Fibroblast of lung (primary cell): ENCODE measurements at regions not wholly inside any gene's neighbourhood (a gene's known extent, or its start where the extent isn't known, plus 50 kb on each side); places are given as distances from the start of the nearest gene placed in this dataset.
A peak's percentile ranks its signal among the peaks of the same experiment; 100 is the strongest.

Experiments
- DNase-seq, 2 donors: peaks; one replicate each; pipeline versions ENCODE4 v3.0.0 to v3.0.0-alpha.2; 2010; ENCODE audit warnings: low read depth in 2 of 2
- H2AFZ ChIP-seq: 2 replicates; pipeline ENCODE4 v1.5.1; 2012; ENCODE audit warnings: low read length, control low read depth, inconsistent platforms
- H3K27ac ChIP-seq: 2 replicates; pipeline ENCODE4 v1.5.1; 2011; ENCODE audit warnings: low read length, control low read depth; ENCODE audit not compliant: insufficient read depth
- H3K27me3 ChIP-seq: 2 replicates; pipeline ENCODE4 v1.5.1; 2011; ENCODE audit warnings: mild to moderate bottlenecking, low read length; ENCODE audit not compliant: control insufficient read depth, insufficient read depth
- H3K36me3 ChIP-seq: 2 replicates; pipeline ENCODE4 v1.5.1; 2011; ENCODE audit warnings: low read length; ENCODE audit not compliant: control insufficient read depth, insufficient read depth
- H3K4me1 ChIP-seq: 2 replicates; pipeline ENCODE4 v1.5.1; 2011; ENCODE audit warnings: low read length; ENCODE audit not compliant: control insufficient read depth, insufficient read depth; ENCODE audit errors: extremely low read depth
- H3K4me2 ChIP-seq: 2 replicates; pipeline ENCODE4 v1.5.1; 2011; ENCODE audit warnings: low read length, control low read depth; ENCODE audit not compliant: insufficient read depth; ENCODE audit errors: extremely low read depth
- H3K4me3 ChIP-seq, 4 experiments: fragments of 200-600 bp in 1 of 4; sonication (generic) in 1 of 4; replicated peaks in 1 of 4; 2 replicates each; pipeline ENCODE4 v1.5.1; 2011 to 2016; ENCODE audit warnings: low read length in 4 of 4, low read depth in 3 of 4, mild to moderate bottlenecking in 3 of 4, control low read depth in 2 of 4, inconsistent platforms in 1 of 4, mixed read lengths in 1 of 4; ENCODE audit not compliant: insufficient read depth in 1 of 4; ENCODE audit errors: control extremely low read depth in 1 of 4
- H3K79me2 ChIP-seq: 2 replicates; pipeline ENCODE4 v1.5.1; 2012; ENCODE audit warnings: mild to moderate bottlenecking, low read length, inconsistent platforms; ENCODE audit not compliant: control insufficient read depth, insufficient read depth
- H3K9ac ChIP-seq: 2 replicates; pipeline ENCODE4 v1.5.1; 2011; ENCODE audit warnings: mild to moderate bottlenecking, low read length, control low read depth; ENCODE audit not compliant: insufficient read depth
- H3K9me3 ChIP-seq: 2 replicates; pipeline ENCODE4 v1.5.1; 2012; ENCODE audit warnings: low read depth, low read length; ENCODE audit not compliant: control insufficient read depth, insufficient read depth
- H4K20me1 ChIP-seq: 2 replicates; pipeline ENCODE4 v1.5.1; 2011; ENCODE audit warnings: low read length; ENCODE audit not compliant: control insufficient read depth, insufficient read depth; ENCODE audit errors: extremely low read depth
- EZH2 ChIP-seq: IDR thresholded peaks from 2 replicates; pipeline ENCODE4 v1.5.1; 2012; ENCODE audit warnings: low read length, control low read depth, mild to moderate bottlenecking; ENCODE audit errors: missing control alignments
- TF ChIP-seq, protein P1 (sequence below), 2 donors: IDR thresholded peaks in 1 of 2; conservative IDR thresholded peaks in 1 of 2; 1 replicate in 1 of 2; 2 replicates in 1 of 2; pipeline ENCODE4 v1.5.1; 2011 to 2012; ENCODE audit warnings: low read length in 2 of 2, control low read depth in 1 of 2, inconsistent platforms in 1 of 2, low read depth in 1 of 2, mild to moderate bottlenecking in 1 of 2

DNA sequence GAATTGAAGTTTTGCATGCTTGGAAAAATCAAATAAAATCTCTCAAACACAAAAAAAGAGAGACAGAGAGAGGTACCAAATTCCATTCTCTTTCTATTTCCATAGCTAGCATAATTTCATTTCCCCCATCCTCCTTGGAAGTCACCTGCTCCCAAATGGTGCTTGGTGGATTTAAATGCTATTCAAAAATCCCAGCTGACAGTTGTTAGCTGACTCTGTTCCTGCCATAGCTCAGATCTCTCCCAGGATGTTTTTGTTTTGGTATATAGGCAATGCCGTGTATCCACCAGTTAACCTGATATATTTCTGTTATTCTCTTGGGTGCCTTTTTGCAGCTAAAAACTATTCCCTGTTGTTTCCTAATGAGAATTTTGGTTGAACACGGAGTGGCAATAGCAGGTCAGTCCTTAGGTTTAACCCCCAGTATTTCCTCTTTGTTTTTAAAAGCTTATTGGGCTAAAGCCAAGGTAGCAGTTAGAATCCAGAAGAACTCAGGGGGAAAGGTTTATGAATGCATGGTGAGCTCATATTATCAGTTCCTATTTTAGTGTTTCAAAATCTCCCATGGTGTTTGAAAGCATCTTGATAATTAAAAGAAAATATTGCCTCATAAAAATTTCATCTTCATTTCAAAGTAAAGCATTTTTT lies 240.0 kb upstream of the GBE1 start:
- Histone ChIP-seq H3K4me2 (no peak overlapping the region), H3K27me3 (no peaks in the 10 kb centered on the region), H3K36me3 (no peaks in the 10 kb centered on the region), H3K79me2 (no peaks in the 10 kb centered on the region), H3K27ac (no peak overlapping the region), H3K4me3 (no peak overlapping the region), H3K9me3 (no peaks in the 10 kb centered on the region), H3K4me1 (no peaks in the 10 kb centered on the region), H2AFZ (no peak overlapping the region), H4K20me1 (no peaks in the 10 kb centered on the region), H3K9ac (no peak overlapping the region)
- DNase-seq = no peak
- no peak for TF ChIP-seq EZH2
- TF ChIP-seq, protein P1, sequence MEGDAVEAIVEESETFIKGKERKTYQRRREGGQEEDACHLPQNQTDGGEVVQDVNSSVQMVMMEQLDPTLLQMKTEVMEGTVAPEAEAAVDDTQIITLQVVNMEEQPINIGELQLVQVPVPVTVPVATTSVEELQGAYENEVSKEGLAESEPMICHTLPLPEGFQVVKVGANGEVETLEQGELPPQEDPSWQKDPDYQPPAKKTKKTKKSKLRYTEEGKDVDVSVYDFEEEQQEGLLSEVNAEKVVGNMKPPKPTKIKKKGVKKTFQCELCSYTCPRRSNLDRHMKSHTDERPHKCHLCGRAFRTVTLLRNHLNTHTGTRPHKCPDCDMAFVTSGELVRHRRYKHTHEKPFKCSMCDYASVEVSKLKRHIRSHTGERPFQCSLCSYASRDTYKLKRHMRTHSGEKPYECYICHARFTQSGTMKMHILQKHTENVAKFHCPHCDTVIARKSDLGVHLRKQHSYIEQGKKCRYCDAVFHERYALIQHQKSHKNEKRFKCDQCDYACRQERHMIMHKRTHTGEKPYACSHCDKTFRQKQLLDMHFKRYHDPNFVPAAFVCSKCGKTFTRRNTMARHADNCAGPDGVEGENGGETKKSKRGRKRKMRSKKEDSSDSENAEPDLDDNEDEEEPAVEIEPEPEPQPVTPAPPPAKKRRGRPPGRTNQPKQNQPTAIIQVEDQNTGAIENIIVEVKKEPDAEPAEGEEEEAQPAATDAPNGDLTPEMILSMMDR (conservative IDR thresholded peaks at IDR 0.05 in 1 of 2, IDR thresholded peaks at IDR 0.05 in 1 of 2; ENCODE audit: low read depth in 1 of 2, low read length in 2 of 2) = no peak

DNA sequence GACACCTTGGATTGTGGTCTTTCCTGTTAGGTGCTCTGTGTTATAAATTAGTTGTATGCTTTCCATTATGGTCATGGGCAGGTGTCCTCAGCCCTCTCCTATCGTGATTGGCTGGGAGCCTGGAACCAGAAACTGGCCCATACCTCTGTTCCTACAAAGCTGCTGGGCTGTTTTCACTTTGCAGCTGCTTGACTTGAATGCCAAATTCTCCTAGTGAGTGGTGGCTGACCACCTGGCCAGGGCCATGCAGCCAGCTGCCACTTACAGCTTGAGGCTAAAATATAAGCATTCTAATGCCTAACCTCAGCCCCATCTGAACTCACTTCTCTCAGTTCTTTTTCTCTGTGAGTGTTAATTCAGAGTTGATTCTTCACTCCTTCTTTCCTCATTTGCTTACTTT lies 239.3 kb upstream of the GBE1 start:
- Histone ChIP-seq H3K36me3 (no peaks in the 10 kb centered on the region), H3K4me1 (no peaks in the 10 kb centered on the region), H3K79me2 (no peaks in the 10 kb centered on the region), H3K4me2 (no peak overlapping the region), H3K9me3 (no peaks in the 10 kb centered on the region), H4K20me1 (no peaks in the 10 kb centered on the region), H3K4me3 (no peak overlapping the region), H3K27me3 (no peaks in the 10 kb centered on the region), H3K9ac (no peak overlapping the region), H2AFZ (no peak overlapping the region), H3K27ac (no peak overlapping the region)
- DNase-seq = peak in 1 of 2 donors; percentile 21
- TF ChIP-seq, protein P1 (conservative IDR thresholded peaks at IDR 0.05 in 1 of 2, IDR thresholded peaks at IDR 0.05 in 1 of 2; ENCODE audit: low read depth in 1 of 2, low read length in 2 of 2) = no peak
- no peak for TF ChIP-seq EZH2

DNA sequence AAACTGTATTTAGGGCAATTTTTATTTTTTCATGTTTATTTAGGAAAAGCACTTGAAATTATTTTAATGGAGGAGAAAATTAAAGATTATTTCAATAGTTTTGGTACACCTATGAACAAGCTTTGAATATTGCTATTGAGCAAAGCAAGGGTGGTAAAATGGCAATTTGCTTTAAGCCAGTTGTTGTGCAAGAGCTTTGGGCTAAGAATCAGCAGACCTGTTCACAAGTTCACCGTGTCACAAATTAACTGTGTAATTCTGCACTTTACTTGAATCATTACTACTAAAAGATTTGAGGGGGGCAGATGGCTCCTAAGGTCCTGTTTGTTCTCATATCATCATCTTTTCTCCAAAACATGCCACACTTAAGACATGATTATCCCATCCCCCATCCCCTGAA lies 238.9 kb upstream of the GBE1 start:
- no peaks in the 10 kb centered on the region for H3K27me3 ChIP-seq
- no peaks in the 10 kb centered on the region for H4K20me1 ChIP-seq
- H3K9me3 ChIP-seq = no peaks in the 10 kb centered on the region
- H3K4me2 ChIP-seq = no peak overlapping the region
- H3K4me1 ChIP-seq = no peaks in the 10 kb centered on the region
- H3K79me2 ChIP-seq = no peaks in the 10 kb centered on the region
- H3K27ac ChIP-seq = no peak overlapping the region
- H3K36me3 ChIP-seq = no peaks in the 10 kb centered on the region
- TF ChIP-seq, protein P1 (conservative IDR thresholded peaks at IDR 0.05 in 1 of 2, IDR thresholded peaks at IDR 0.05 in 1 of 2; ENCODE audit: low read depth in 1 of 2, low read length in 2 of 2) = no peak
- H3K9ac ChIP-seq = no peak overlapping the region
- no peak for DNase-seq
- no peak overlapping the region for H2AFZ ChIP-seq
- no peak overlapping the region for H3K4me3 ChIP-seq
